ENCODE measurements at regions not wholly inside any gene's neighbourhood (a gene's known extent, or its start where the extent isn't known, plus 50 kb on each side); places are given as distances from the start of the nearest gene placed in this dataset.

GRCh38 chr20:52805843-52806242 lies 166.3 kb upstream of the TSHZ2 start:
- TF ChIP-seq FOXP2 (optimal IDR thresholded peaks at IDR 0.05; ENCODE audit: control extremely low read depth, extremely low read length, insufficient read depth): no peak
- TF ChIP-seq POLR2AphosphoS5 (IDR thresholded peaks at IDR 0.05; ENCODE audit: borderline replicate concordance, low read depth, low read length): no peak
- TF ChIP-seq EZH2 (IDR thresholded peaks at IDR 0.05): no peak

All from SK-N-MC (cell line).